CD4-positive, alpha-beta T cell (primary cell): ENCODE measurements at regions not wholly inside any gene's neighbourhood (a gene's known extent, or its start where the extent isn't known, plus 50 kb on each side); places are given as distances from the start of the nearest gene placed in this dataset.

Source experiments
- ATAC-seq: fragments of 200-7000 bp; cut with Tn5 transposase; one replicate; pipeline ENCODE4 v1.10.0; 2022; ENCODE audit warnings: mild to moderate bottlenecking; ENCODE audit not compliant: poor library complexity
- CTCF ChIA-PET: fragments of 350-600 bp; sonication (Branson Sonifier 250); formaldehyde crosslinking; loops from one replicate; lab custom pipeline; 2021; ENCODE audit warnings: antibody characterized with exemption, inconsistent platforms; lab: Charles Lee
- POLR2A ChIA-PET: fragments of 350-600 bp; sonication (Branson Sonifier 250); formaldehyde crosslinking; loops from one replicate; lab custom pipeline; 2021; ENCODE audit warnings: antibody characterized with exemption, inconsistent platforms; lab: Charles Lee
- DNase-seq, 14 experiments: peaks; one replicate each; pipeline ENCODE4 v3.0.0-alpha.2; 2013 to 2020; ENCODE audit warnings: mixed read lengths in 2 of 14
- H3K27ac ChIP-seq, 2 donors: one replicate each; pipeline versions ENCODE4 v1.5.1 to v1.7.0; 2013; ENCODE audit warnings: low read length in 2 of 2, low read depth in 1 of 2, mild to moderate bottlenecking in 1 of 2
- H3K27me3 ChIP-seq, 2 experiments: 1 replicate in 1 of 2; 2 replicates in 1 of 2; pipeline versions ENCODE4 v1.6.1 to v1.7.0; 2013; ENCODE audit warnings: low read length in 2 of 2, control low read depth in 1 of 2, mild to moderate bottlenecking in 1 of 2, moderate library complexity in 1 of 2; ENCODE audit not compliant: insufficient read depth in 2 of 2, control insufficient read depth in 1 of 2
- H3K36me3 ChIP-seq: one replicate; pipeline ENCODE4 v1.6.1; 2013; ENCODE audit warnings: low read length, control low read depth; ENCODE audit not compliant: insufficient read depth
- H3K4me1 ChIP-seq: one replicate; pipeline ENCODE4 v1.6.1; 2013; ENCODE audit warnings: low read length, control low read depth; ENCODE audit not compliant: insufficient read depth
- H3K4me3 ChIP-seq: one replicate; pipeline ENCODE4 v1.5.1; 2013; ENCODE audit warnings: mild to moderate bottlenecking, low read length, moderate library complexity
- H3K9me3 ChIP-seq, 2 experiments: 1 replicate in 1 of 2; 2 replicates in 1 of 2; pipeline versions ENCODE4 v1.6.1 to v1.7.0; 2013; ENCODE audit warnings: low read length in 2 of 2, mild to moderate bottlenecking in 2 of 2, control low read depth in 1 of 2, moderate library complexity in 1 of 2; ENCODE audit not compliant: control insufficient read depth in 1 of 2, insufficient read depth in 1 of 2
- H3K27ac Mint-ChIP-seq: one replicate; pipeline ENCODE4 v1.8.0; 2020; ENCODE audit warnings: mixed read lengths
- H3K27me3 Mint-ChIP-seq: one replicate; pipeline ENCODE4 v1.8.0; 2021; ENCODE audit warnings: mixed read lengths
- H3K36me3 Mint-ChIP-seq: one replicate; pipeline ENCODE4 v1.8.0; 2021; ENCODE audit warnings: low read depth, mixed read lengths
- H3K4me1 Mint-ChIP-seq: one replicate; pipeline ENCODE4 v1.8.0; 2021; ENCODE audit warnings: low read depth, mixed read lengths
- H3K4me3 Mint-ChIP-seq: one replicate; pipeline ENCODE4 v1.8.0; 2020; ENCODE audit warnings: mild to moderate bottlenecking, mixed read lengths
- H3K9me3 Mint-ChIP-seq: one replicate; pipeline ENCODE4 v1.8.0; 2020; ENCODE audit warnings: mixed read lengths
- intact Hi-C, 2 experiments: fragments of 100-400 bp; cut with DNase I in 1 of 2; cut with micrococcal nuclease in 1 of 2; formaldehyde crosslinking; loops; one replicate each; pipeline versions ENCODE4 v1.15.1 to v1.9.0; 2023 to 2025; cut with DNase I, micrococcal nuclease
- TF ChIP-seq, protein P1 (sequence below): fragments of 200-600 bp; IDR thresholded peaks from one replicate; pipeline ENCODE4 v1.8.0; 2022; ENCODE audit warnings: antibody characterized with exemption, mild to moderate bottlenecking

- peaks cover 4 to 7% of the 10 kb centered on the region in 2 experiments for H3K9me3 ChIP-seq
- intact Hi-C loops = no loop called here
- H3K36me3 Mint-ChIP-seq = no peaks in the 10 kb centered on the region
- DNase-seq = no peak
- H3K4me3 ChIP-seq = no peak overlapping the region
- H3K27me3 Mint-ChIP-seq = no peaks in the 10 kb centered on the region
- H3K27ac ChIP-seq = no peak overlapping the region
- POLR2A ChIA-PET = no interaction called here
- no peak overlapping the region for H3K27ac Mint-ChIP-seq
- no peaks in the 10 kb centered on the region for H3K4me1 ChIP-seq
- no peaks in the 10 kb centered on the region for H3K4me1 Mint-ChIP-seq
- no peak overlapping the region for H3K4me3 Mint-ChIP-seq
- no peaks in the 10 kb centered on the region for H3K27me3 ChIP-seq
- no peaks in the 10 kb centered on the region for H3K9me3 Mint-ChIP-seq
- no peaks in the 10 kb centered on the region for H3K36me3 ChIP-seq
- TF ChIP-seq, protein P1, sequence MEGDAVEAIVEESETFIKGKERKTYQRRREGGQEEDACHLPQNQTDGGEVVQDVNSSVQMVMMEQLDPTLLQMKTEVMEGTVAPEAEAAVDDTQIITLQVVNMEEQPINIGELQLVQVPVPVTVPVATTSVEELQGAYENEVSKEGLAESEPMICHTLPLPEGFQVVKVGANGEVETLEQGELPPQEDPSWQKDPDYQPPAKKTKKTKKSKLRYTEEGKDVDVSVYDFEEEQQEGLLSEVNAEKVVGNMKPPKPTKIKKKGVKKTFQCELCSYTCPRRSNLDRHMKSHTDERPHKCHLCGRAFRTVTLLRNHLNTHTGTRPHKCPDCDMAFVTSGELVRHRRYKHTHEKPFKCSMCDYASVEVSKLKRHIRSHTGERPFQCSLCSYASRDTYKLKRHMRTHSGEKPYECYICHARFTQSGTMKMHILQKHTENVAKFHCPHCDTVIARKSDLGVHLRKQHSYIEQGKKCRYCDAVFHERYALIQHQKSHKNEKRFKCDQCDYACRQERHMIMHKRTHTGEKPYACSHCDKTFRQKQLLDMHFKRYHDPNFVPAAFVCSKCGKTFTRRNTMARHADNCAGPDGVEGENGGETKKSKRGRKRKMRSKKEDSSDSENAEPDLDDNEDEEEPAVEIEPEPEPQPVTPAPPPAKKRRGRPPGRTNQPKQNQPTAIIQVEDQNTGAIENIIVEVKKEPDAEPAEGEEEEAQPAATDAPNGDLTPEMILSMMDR = no peak
- ATAC-seq = no peak
- CTCF ChIA-PET = no interaction called here
Observed at GRCh38 chr11:127059750-127060149, 59.2 kb upstream of the KIRREL3 start.

DNA sequence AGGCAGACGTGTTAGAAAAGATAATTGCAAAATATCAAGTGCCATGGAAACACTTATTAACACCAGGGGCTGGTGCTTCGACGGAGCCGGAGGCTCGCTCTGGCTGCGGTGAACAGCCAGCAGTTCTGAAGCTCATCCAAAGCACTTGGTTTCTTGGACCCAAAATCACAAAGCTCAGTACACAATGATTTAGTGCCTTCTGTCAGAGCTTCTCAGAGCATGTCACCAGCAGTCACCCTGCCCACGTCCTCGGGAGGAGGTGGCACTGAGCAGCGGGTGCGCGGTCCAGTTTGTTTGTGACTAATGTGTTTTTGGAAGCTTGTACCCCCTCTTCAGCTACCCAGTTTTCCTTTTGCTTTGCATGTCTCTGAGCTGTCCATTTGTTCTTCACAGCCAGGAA lies 58.7 kb upstream of the KIRREL3 start:
- Histone ChIP-seq H3K4me3 (no peak overlapping the region), H3K4me1 (no peaks in the 10 kb centered on the region), H3K36me3 (no peaks in the 10 kb centered on the region), H3K9me3 (peaks cover 4 to 7% of the 10 kb centered on the region in 2 experiments), H3K27ac (no peak overlapping the region), H3K27me3 (no peaks in the 10 kb centered on the region)
- ChIA-PET POLR2A (no interaction called here), CTCF (no interaction called here)
- no peaks in the 10 kb centered on the region for H3K36me3 Mint-ChIP-seq
- no peak overlapping the region for H3K4me3 Mint-ChIP-seq
- no peak overlapping the region for H3K27ac Mint-ChIP-seq
- TF ChIP-seq, protein P1 = no peak
- DNase-seq = no peak
- intact Hi-C loops = no loop called here
- H3K27me3 Mint-ChIP-seq = no peaks in the 10 kb centered on the region
- H3K4me1 Mint-ChIP-seq = no peaks in the 10 kb centered on the region
- no peak for ATAC-seq
- H3K9me3 Mint-ChIP-seq = no peaks in the 10 kb centered on the region

DNA sequence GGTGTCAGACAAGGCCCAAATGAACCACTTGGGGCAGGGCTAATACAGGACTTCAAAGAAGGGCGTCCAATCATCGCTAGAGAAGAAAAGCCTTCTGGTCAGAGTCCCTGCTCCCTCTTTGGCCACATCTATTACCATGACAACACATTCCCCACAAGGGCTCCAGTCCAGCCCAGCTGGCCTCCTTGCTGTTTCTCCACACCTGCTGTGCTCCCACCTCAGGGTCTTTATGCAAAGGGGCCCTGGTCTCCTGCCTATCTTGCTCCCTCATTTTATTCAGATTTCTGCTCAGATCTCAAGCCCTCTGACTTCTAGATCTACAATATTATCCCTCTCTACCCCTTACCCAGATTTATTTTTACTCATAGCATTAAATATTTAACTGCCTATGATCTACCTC lies 58.0 kb upstream of the KIRREL3 start:
- CTCF ChIA-PET = no interaction called here
- TF ChIP-seq, protein P1 = no peak
- no peak overlapping the region for H3K27ac Mint-ChIP-seq

More for the DNA sequence above, 58.0 kb upstream of the KIRREL3 start:
- ATAC-seq = no peak
- POLR2A ChIA-PET = no interaction called here
- no peak overlapping the region for H3K4me3 Mint-ChIP-seq
- no peaks in the 10 kb centered on the region for H3K4me1 Mint-ChIP-seq
- H3K27ac ChIP-seq = no peak overlapping the region
- no peak overlapping the region for H3K4me3 ChIP-seq
- no peaks in the 10 kb centered on the region for H3K4me1 ChIP-seq
- H3K27me3 ChIP-seq = no peaks in the 10 kb centered on the region
- DNase-seq = no peak
- intact Hi-C loops = no loop called here
- no peaks in the 10 kb centered on the region for H3K36me3 ChIP-seq
- H3K9me3 ChIP-seq = peaks cover 4 to 7% of the 10 kb centered on the region in 2 experiments
- no peaks in the 10 kb centered on the region for H3K36me3 Mint-ChIP-seq
- H3K27me3 Mint-ChIP-seq = no peaks in the 10 kb centered on the region
- no peaks in the 10 kb centered on the region for H3K9me3 Mint-ChIP-seq
